ENCODE measurements at regions not wholly inside any gene's neighbourhood (a gene's known extent, or its start where the extent isn't known, plus 50 kb on each side); places are given as distances from the start of the nearest gene placed in this dataset.

- H3K27me3 ChIP-seq: no peaks in the 10 kb centered on the region
- no peak overlapping the region for H3K4me3 ChIP-seq (replicated peaks in 1 of 3)
- DNase-seq: no peak
- TF ChIP-seq POLR2A (IDR thresholded peaks at IDR 0.05): no peak
- TF ChIP-seq CTCF (IDR thresholded peaks at IDR 0.05): no peak
- H3K9me3 ChIP-seq: no peaks in the 10 kb centered on the region
- H3K4me1 ChIP-seq: no peaks in the 10 kb centered on the region
- no peaks in the 10 kb centered on the region for H3K36me3 ChIP-seq
- intact Hi-C loops (cut with DNase I): no loop called here
- 70 to 75% methylated on average over 3 of the region's 3 CpGs for WGBS, 2 donors
- peak overlapping the region; percentile 3 to 54 (median 41) for H3K27ac ChIP-seq
Measured at GRCh38 chr5:71973563-71973962, 133.7 kb upstream of the MAP1B start.

GRCh38 chr5:71974165-71974564 is 133.1 kb upstream of the MAP1B start:
- no peaks in the 10 kb centered on the region for H3K36me3 ChIP-seq
- no peaks in the 10 kb centered on the region for H3K4me1 ChIP-seq
- peak overlapping the region in 2 of 3 donors; percentile 11 to 54 for H3K27ac ChIP-seq
- H3K27me3 ChIP-seq: no peaks in the 10 kb centered on the region
- TF ChIP-seq CTCF (IDR thresholded peaks at IDR 0.05) (no peak), POLR2A (IDR thresholded peaks at IDR 0.05) (no peak)
- H3K9me3 ChIP-seq: no peaks in the 10 kb centered on the region
- intact Hi-C loops (cut with DNase I): no loop called here
- DNase-seq: peak in 1 of 2 donors; percentile 5
- WGBS, 2 donors: 80 to 83% methylated on average over 1 of the region's 1 CpG
- H3K4me3 ChIP-seq (replicated peaks in 1 of 3): no peak overlapping the region

- Histone ChIP-seq H3K4me3 (replicated peaks in 1 of 3) (no peak overlapping the region), H3K36me3 (no peaks in the 10 kb centered on the region), H3K4me1 (no peaks in the 10 kb centered on the region), H3K27me3 (no peaks in the 10 kb centered on the region), H3K9me3 (no peaks in the 10 kb centered on the region), H3K27ac (peak overlapping the region; percentile 11 to 43 (median 21))
- TF ChIP-seq CTCF (IDR thresholded peaks at IDR 0.05): no peak
- no peak for TF ChIP-seq POLR2A (IDR thresholded peaks at IDR 0.05)
- intact Hi-C loops (cut with DNase I): no loop called here
- DNase-seq: no peak
- WGBS, 2 donors: 74 to 89% methylated on average over 1 of the region's 1 CpG
Measured at GRCh38 chr5:71974622-71975021, 132.7 kb upstream of the MAP1B start.

- 62 to 82% methylated on average over 3 of the region's 3 CpGs for WGBS, 2 donors
- H3K36me3 ChIP-seq: no peaks in the 10 kb centered on the region
- H3K27me3 ChIP-seq: no peaks in the 10 kb centered on the region
- no peak overlapping the region for H3K27ac ChIP-seq
- no peaks in the 10 kb centered on the region for H3K4me1 ChIP-seq
- no peak overlapping the region for H3K4me3 ChIP-seq (replicated peaks in 1 of 3)
- intact Hi-C loops (cut with DNase I): no loop called here
- no peak for DNase-seq
- TF ChIP-seq POLR2A (IDR thresholded peaks at IDR 0.05): no peak
- TF ChIP-seq CTCF (IDR thresholded peaks at IDR 0.05): no peak
- no peaks in the 10 kb centered on the region for H3K9me3 ChIP-seq
Measured at GRCh38 chr5:71976449-71976848, 130.8 kb upstream of the MAP1B start.

GRCh38 chr5:71977311-71977710 is 130.0 kb upstream of the MAP1B start:
- H3K9me3 ChIP-seq: no peaks in the 10 kb centered on the region
- no peak overlapping the region for H3K4me3 ChIP-seq (replicated peaks in 1 of 3)
- H3K36me3 ChIP-seq: no peaks in the 10 kb centered on the region
- H3K4me1 ChIP-seq: no peaks in the 10 kb centered on the region
- intact Hi-C loops (cut with DNase I): no loop called here
- no peak overlapping the region for H3K27ac ChIP-seq
- no peaks in the 10 kb centered on the region for H3K27me3 ChIP-seq
- TF ChIP-seq CTCF (IDR thresholded peaks at IDR 0.05) (no peak), POLR2A (IDR thresholded peaks at IDR 0.05) (no peak)
- no peak for DNase-seq
- 71 to 72% methylated on average over 2 of the region's 2 CpGs for WGBS, 2 donors

Data from thyroid gland (tissue), 4 donors.